Renal cortical epithelial cell (primary cell): ENCODE measurements at regions not wholly inside any gene's neighbourhood (a gene's known extent, or its start where the extent isn't known, plus 50 kb on each side); places are given as distances from the start of the nearest gene placed in this dataset.
"Not testable (repeated sequence)": the region's sequence is repeated elsewhere in the genome, so short reads cannot be mapped to it uniquely, and the experiment has no call there.

Source experiments
- DNase-seq: peaks from one replicate; pipeline ENCODE4 v3.0.0-alpha.2; 2011; ENCODE audit warnings: low read depth

DNA sequence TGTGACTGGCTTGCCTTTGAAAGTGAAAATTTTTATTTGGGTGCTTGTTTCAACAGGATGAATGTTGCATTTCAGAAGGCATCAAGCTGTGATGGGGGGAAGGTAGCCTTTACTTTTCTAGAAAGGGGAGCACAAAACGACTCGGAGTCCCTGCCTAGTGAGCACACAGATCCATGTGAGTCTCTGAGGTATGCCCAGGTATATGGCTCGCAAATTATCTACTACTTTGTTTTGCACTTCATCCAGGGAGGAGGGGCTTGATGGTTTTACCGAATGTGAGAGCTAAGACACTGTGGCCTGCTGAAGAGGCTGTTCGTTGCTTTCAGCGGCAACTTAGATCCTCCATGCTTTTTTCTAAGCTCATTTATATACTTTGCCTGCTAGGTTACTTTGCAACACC is 537.7 kb upstream of the PTBP2 start:
- DNase-seq = no peak

DNA sequence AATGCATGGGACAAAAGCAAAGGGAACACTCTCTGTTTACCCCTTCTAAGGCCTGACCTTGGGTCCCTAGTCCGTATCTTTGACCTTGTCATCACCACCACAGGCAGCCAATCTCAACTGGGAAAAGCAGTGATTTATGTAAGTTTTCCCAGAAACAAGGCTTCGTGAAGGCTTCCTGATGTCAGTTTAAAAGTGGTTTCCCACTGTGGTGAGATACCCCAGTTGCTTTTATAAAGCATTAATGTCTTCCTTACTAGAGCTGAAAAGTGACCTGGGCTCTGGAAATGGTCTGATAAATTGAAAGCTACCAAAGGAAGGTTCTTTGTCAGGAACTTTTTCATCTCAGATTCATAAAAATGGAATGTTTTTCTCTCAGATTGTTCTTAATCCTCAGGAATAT is 536.4 kb upstream of the PTBP2 start:
- no peak for DNase-seq

DNA sequence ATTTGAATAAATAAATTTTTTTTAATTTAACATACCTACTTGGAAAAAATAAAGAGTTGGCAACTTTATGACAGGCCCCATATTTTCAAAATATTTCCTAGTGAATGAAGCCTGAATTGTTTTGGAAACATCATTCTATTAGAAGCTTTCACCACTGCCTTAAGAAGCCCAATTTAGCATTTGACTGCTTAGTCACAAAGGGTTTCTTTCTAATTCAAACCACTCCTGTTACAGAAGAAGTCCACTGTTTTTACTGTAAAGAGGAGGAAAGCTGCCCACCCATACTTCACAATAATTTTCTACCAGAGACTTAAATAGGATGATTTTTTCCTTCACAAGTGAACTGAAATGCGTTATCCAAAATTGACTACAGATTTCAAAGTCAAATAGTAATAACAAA is 534.6 kb upstream of the PTBP2 start:
- no peak for DNase-seq

DNA sequence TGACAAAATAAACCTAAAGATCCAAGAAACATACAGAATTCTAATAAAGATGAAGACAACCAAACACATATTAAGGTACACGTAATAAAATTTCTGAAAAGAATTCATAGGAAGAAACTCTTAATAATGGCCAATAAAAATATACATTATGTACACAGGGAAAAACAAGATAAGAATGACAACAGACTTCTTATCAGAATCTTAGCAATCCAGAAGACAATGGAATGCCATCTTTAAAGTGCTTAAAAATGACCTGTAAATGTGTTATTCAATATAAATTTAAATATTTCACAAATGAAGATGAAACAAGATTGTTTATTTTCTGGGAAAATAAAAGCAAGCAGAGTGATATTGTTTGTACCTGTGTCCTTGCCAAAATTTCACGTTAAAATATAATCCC is 530.4 kb upstream of the PTBP2 start:
- no peak for DNase-seq

DNA sequence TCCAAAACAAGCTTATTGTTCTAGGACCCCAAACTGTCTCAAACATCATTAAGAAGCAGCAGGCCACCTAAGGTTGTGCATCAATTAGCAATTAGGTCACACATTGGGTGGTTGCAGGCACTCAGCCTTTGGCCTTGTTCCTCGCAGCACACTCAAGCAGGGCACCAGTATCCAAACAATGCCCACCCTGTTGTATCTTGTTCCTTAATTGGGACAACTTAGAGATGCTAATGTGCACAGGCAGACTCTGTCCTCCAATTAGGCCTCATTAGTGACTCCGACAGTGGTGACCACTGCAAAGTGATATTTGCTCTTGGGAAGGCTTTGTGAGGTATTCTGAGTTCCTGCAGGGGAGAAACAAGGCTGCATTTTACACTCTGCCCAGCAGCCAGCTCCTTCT is 515.1 kb upstream of the PTBP2 start:
- no peak for DNase-seq

DNA sequence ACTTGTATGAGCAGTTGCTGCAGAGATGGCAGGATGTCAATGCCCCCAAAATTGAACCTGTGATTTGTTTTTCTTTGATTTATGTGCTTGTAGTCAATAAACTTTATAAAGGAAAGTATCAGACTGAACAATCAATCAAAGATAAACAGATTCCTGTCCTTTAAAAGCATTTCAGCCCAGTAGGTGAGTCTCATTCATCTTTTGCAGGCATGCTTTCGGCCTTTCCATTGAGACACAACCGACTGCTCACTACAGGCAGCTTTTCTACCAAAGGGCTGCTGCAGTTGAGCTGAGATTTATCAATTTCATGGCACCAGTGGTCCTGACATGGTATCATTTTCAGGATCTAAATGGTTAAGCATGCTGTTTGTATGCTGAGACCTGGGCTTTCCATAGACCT is 513.6 kb upstream of the PTBP2 start:
- DNase-seq = no peak

DNA sequence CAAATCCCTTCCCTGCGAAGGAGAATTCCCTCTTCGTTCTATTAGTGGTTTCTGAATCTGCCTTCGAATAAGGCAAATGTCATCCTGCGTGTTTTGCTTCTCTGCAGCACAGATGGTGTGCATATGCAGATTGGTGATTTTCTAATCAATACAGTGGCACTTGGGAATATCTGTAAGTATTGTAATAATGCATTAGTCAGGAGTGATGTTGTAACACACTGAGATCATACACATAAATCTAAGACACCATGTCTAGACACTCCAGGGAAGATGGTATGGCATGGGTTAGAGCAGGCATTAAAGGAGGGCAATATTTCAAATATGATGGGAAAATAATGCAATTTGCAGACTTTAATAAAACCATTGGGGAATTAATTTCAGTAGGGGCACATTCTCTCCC is 513.2 kb upstream of the PTBP2 start:
- DNase-seq = no peak

DNA sequence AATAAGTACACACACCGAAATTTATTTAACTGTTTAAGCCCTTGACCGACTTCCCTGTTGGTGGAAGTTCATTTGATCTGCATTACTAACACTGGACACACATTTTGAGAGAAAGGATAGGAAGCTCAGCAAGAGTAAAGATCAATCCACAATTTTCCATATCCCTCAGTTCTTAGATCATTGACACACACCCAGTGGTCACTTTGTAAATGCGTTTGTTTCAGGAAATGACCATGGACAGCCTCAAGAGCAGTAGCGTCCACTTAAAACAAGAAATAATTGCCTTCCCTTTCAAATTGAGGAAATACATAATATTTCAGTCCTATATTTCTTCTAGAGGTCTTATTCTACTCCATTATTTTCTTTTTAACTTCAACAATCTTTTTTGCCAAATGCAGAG is 511.5 kb upstream of the PTBP2 start:
- DNase-seq = no peak

DNA sequence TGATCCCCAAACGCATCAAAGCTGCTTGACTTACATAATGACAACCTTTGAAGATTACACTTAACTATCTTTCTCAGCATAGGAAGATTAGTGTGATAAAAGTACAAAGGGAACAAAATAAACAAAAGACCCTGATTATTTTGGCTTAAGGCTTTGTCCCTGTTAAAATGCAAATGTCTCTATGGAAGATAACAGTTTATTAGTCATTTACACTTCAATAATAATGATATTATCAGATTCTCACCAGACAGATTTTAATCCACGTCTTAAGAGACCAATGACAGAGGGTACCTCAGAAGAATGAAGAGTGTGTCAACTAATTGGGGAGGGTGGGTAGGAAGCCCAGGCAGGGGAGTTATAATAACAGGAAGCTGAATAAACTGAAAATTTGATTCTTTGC is 510.4 kb upstream of the PTBP2 start:
- no peak for DNase-seq

DNA sequence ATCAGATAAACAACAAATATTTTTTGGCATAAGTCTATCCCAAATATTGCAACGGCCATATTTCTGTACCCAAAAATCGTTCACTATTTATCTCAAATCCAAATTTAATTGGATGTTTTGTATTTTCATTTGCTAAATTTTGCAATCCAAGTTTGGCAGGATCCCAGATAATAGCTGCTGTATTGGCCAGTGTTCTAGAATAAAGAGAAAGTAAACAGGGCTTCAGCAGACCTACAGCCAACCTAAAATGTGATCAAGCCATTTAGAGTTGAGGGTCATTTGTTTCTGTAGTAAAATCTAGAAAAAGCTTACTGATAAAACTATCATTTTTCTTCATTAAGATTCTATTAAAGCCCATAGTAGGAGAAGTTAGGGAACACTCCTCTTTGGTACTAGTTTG is 506.6 kb upstream of the PTBP2 start:
- no peak for DNase-seq

DNA sequence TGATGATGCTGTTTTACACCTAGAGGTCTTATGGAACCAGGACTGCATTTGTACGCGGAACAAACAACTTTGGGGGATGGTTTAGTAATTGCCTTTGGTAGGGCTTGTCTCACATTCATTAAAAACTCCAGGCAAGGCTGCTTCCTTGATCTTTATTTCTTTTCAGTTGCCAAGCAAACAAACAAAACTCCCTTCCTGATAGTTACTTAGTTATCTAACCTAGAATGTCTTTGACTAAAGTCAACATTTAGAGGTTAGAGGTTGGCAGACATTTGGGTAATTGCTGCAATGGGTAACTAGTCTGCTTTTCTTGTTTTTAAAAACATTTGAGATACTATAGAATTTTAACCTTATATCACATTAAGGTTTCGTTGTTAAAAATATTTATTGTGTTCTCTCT is 500.9 kb upstream of the PTBP2 start:
- DNase-seq = peak; percentile 26

DNA sequence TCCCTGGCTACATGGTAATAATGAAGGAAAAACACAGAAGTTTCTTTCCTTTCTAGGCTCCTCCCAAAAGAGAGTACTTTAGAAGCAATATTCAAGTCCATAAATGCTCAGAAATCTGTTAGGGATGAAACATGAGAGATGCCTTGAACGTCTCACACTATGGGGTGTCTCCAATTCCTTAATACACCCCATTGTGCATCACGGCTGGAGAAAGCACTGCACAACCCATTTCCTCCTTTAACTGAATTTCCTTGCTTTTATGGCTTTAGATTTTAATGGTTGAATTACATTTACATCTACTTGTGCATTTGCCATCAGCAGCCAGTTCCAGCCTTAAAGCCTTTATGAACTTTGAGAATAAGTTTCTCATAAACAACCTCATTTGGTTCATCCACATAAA is 498.9 kb upstream of the PTBP2 start:
- DNase-seq = no peak

DNA sequence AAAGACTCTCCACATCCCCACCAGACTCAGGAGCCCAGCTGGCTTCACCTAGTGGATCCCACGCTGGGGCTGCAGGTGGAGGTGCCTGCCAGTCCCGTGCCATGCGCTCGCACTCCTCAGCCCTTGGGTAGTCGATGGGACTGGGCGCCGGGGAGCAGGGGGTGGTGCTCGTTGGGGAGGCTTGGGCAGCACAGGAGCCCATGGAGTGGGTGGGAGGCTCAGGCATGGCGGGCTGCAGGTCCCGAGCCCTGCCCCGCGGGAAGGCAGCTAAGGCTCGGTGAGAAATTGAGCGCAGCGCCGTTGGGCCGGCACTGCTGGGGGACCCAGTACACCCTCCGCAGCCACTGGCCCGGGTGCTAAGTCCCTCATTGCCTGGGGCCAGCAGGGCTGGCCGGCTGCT is 497.4 kb upstream of the PTBP2 start:
- DNase-seq = not testable (repeated sequence)

DNA sequence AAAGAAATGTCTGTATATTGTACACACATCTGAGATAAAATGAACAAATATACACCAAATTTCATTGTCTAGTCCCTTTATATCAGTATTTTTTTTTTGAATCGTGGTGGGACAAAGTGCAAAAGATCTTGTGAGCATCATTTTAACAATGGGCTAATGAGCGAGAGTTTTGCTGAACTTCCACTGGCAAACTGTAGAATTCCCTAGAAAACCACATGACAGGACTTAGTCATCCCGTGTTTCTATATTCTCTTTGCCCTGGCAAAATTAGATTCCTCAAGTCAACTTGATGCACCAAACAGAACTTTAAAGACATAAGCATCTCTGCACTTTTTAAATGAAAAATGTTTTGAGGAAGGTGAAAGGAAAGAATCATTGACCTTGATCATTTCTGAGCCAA is 488.2 kb upstream of the PTBP2 start:
- DNase-seq = no peak

DNA sequence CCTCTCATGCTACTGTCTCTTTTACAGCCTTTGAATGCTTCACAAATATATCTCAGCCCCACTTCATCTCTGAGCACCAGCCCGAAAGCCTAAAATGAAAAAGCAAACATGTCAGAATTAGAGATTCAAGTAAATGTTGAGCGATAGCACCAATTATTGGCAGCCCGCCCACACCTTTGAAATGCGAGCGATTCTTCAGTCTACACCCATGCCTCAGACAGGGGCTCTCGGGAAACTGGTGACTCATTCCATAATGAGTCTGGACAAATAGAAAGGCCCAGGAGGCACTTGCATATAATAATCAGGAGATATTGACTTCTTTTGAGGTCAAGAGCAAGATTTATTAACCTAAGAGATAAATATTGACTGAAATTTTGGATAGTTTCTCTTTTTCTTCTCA is 487.3 kb upstream of the PTBP2 start:
- DNase-seq = peak; percentile 41

DNA sequence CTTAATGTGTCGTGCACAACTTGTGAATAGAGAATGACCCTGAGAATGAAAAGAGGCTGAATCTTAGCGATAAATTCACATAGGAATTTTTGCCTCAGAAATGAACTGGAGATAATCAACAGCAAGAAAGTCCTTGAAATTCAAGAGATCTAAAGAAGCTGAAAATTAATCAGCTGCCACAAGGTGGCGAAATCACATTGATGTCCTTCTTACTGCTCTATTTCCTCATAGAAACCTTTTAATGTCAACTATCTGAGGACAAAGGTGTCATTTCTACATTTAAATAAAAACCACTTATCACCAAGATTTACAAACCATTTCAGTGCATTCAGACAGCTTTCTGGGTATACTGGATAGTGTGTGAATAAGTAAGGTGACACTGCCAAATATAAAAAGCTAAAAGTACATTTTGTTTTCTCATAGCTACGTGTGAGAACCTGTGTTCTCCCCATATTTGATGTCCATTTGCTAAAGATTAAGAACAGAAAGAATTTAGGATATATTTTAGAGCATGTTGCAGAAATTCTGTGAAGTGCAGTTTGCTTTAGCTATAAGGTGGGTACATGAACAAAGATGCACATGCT is 485.3 kb upstream of the PTBP2 start:
- DNase-seq = peak; percentile 72

DNA sequence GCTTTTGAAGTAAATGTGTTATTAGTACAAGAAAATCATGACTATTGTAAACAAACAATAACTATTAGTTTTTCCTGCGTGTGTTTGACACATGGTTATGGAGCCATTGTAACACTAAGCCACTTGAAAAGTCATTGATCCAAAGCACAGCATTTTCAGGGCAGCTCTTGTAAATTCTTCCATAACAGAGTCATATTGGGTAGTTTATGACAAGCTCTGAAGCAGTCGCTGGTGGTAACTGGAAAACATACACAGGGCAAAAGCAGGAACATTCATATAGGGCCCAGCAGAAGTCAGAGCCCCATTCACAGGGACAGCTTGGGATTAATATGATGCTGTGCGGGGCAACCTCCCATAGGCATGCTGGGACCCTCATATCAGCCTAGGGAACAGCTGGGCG is 483.2 kb upstream of the PTBP2 start:
- DNase-seq = no peak

DNA sequence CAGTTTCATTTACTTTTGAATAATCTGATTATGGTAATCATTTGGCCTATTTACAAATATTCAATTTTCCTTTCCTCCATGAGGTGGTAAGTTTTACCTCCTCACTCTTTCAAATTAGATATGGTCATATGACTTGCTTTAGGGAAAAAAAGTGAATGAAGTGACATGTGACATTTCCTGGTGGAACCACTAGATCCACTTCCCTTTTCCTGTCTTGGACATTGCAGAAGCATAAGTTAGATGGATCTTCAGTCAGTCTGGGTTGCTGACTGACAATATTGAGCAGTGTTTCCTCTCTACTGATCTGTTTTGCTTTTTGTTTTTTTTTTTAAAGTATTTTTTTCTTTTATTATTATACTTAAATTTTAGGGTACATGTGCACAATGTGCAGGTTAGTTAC is 481.1 kb upstream of the PTBP2 start:
- DNase-seq = no peak

DNA sequence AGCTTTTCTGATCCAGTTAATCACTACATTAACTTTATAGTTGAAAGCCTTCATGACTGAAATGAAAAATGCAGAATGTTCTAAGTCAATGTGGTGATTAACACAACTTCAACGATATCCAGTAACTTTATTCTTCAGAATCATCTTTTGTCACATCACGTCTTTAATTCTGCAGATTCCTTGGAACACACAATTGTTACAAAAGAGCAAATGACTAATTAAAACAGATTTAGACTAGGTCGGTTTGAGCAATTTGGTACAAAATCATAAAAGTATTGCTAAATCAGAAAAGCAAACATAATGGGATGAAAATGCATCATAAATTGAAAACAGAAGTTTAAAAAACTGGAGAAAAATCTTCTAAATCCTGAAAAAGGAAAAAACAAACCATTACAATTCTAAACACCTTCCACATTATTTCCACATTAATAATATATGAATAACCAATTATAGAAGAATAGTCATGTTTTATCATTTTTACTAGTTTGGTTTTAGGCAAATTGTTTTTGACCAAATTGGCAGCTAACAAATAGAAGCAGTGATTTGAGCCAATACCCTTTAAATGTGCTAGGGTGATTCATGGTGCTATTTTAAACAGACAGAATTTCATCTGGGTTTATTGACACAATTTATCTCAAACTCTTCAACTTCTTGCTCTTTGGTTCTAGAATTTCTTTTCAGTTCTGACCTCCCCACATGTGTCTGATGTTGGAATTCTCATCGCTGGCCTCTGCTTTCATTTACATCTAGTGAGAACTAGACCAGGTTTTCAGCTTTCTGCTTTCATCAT is 468.1 kb upstream of the PTBP2 start:
- no peak for DNase-seq

DNA sequence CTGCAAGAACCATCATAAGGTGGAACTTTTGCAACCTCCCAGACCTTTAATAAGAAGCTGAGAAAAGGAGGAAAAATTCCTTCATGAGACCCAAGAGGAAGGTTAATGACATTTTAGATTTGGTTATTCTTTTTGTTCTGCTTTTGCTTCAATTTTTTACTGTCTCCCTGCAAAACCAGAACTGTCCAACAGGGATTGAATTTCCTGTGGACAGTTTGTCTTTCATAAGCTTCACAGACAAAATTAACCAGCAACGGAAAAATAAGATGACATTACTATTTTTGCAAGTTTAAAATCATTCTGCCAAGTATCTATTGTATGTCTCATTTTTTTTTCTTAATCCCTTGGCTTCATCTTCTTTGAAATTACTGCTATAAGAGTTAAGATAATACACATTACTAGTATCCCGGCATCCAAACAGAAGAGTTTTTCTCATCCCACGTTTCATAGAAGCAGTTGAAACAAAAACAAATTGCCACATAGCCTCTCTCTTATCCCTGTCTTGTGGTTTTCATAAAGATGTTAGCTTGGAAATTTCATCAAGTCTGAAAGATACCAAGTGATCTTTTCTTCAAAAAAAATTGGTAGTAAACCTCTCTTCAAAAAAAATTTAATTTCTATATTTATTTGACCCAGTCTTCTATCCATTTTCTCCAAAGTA is 465.3 kb upstream of the PTBP2 start:
- no peak for DNase-seq

DNA sequence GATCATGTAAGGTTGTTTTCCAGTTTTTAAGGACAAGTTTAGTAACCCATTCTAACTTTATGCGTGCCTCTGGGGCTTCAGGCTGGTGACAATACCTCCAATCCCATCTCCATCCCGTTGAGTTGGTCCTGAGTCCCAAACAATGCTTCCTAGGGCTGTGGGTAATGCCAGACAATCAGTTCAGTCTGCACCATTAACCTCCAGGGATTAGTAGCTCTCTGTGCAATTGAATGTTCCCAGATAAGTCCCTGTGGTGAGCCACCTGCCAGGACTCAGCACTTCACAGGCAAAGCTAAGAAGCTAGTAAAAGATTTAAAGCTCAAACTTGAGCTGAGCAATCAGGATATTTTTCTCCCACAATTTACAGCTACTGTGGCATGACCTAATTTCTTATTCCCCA is 462.2 kb upstream of the PTBP2 start:
- DNase-seq = no peak

DNA sequence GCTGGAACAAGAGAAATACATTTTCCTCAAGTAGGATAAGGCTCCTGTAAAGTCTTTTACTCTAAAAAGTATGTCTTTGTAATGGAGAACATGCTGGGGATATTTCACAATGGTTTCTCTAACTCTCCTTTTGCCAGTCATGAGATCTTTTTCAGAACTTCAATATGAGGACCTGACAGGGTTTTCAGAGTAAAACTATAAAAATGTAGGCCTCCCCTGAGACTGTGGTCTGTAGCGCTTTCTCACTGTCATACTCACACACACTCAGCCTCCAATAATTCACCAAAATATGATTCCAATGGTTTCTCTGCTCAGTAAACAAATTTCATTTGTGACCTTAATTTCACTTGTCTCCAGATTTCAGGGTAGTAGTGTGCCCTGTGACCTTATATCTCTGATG is 440.1 kb upstream of the PTBP2 start:
- no peak for DNase-seq

DNA sequence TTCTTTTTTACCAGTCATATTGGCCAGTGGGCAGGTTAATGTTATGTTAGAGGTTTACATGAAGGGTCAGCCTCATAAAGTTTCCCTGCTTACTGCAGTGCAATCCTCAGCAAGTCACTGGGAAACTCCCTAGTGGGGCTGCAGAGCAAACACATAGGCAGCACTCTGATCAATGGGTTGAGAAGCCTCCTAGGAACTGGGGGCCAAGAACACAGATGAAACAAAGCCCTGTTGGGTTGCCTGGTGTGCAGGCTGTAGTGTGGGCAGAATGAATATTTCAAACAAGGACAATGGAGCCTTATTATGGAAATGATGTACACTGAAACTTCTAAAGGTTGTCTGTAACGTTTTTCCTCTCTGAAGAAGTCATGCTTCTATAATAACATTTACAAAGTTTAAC is 431.6 kb upstream of the PTBP2 start:
- no peak for DNase-seq

DNA sequence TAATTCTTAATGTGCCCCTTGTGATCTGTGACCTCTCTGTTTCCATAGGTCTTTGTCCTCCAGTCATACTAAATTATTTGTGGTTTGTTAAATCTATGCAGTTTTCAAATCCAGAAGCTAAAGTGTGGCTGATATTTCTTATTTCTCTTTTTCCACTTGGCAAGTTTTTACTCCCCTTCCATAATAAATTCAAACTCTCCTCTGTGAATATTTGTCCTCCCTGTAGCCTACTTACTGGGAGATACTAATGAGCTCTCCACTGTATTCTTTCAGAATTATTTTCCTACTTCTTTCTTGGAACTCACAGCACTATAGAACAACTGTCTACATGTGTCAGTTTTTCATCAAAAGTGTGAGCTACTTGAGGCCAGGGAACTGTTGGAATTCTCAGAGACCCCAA is 430.8 kb upstream of the PTBP2 start:
- no peak for DNase-seq
